ENCODE measurements at regions not wholly inside any gene's neighbourhood (a gene's known extent, or its start where the extent isn't known, plus 50 kb on each side); places are given as distances from the start of the nearest gene placed in this dataset.

DNA sequence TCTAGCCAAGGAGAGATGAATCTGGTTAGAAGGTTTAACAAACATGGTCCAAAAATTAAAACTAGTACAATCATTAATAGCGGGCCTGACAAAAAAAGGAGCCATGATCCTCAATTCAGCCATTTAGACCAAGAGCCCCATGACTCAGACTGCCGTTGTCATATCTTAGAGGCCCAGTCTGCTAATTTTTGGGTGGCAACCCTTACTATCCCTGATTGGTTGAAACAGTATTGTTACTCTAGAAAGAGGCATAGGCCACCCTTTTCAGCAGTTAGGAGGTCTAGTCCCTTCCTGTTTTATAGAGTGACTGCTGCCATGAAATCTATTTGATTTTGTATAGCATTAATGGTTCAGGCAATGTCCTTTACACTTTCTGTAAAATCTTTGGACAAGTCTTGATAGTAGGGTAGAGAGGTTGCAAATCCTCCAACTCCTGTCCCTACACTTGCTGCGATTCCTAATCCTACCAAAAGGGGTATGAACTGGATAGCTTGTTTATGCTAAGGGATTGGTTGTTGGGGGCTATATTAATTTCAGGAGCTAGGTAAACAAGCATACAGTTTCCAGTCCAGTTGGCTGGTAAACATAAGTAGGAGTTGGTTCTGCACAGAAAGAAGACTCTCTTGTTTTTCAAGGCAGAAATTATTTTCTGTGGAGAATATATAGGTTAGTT lies 1056.3 kb upstream of the CNTN5 start (continued):
- no peak for TF ChIP-seq SIRT6 (IDR thresholded peaks at IDR 0.05; ENCODE audit: low read depth, low read length)
- TF ChIP-seq SIX5 (IDR thresholded peaks at IDR 0.05; ENCODE audit: borderline replicate concordance in 1 of 2, insufficient read depth in 1 of 2, low read depth in 1 of 2, low read length in 2 of 2), result no peak
- 0 out of 2 replicates have a peak, but pooled peaks have one; percentile 3 for TF ChIP-seq ZNF584 (CRISPR knock-in tag; IDR thresholded peaks at IDR 0.05; ENCODE audit: low read depth)
- TF ChIP-seq, protein P1, sequence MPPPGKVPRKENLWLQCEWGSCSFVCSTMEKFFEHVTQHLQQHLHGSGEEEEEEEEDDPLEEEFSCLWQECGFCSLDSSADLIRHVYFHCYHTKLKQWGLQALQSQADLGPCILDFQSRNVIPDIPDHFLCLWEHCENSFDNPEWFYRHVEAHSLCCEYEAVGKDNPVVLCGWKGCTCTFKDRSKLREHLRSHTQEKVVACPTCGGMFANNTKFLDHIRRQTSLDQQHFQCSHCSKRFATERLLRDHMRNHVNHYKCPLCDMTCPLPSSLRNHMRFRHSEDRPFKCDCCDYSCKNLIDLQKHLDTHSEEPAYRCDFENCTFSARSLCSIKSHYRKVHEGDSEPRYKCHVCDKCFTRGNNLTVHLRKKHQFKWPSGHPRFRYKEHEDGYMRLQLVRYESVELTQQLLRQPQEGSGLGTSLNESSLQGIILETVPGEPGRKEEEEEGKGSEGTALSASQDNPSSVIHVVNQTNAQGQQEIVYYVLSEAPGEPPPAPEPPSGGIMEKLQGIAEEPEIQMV (tag; conservative IDR thresholded peaks at IDR 0.05; ENCODE audit: low read depth), result peak; percentile 34; the same call in 1 of the 2 replicates
- TF ChIP-seq EHMT2 (IDR thresholded peaks at IDR 0.05), result peak; percentile 16; the same call in 1 of the 2 replicates
- TF ChIP-seq NFRKB (IDR thresholded peaks at IDR 0.05; ENCODE audit: low read depth), result peak; percentile 90
- 0 out of 2 replicates have a peak, but pooled peaks have one; percentile 37 for TF ChIP-seq MAFG (tag; conservative IDR thresholded peaks at IDR 0.05)
- no peak for TF ChIP-seq TAF9B (IDR thresholded peaks at IDR 0.05; ENCODE audit: partially characterized antibody)
- TF ChIP-seq, protein P2, sequence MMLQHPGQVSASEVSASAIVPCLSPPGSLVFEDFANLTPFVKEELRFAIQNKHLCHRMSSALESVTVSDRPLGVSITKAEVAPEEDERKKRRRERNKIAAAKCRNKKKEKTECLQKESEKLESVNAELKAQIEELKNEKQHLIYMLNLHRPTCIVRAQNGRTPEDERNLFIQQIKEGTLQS (IDR thresholded peaks at IDR 0.05), result peak; percentile 79
- TF ChIP-seq, protein P2 (CRISPR knock-in tag; conservative IDR thresholded peaks at IDR 0.05), result no peak
- TF ChIP-seq, protein P3, sequence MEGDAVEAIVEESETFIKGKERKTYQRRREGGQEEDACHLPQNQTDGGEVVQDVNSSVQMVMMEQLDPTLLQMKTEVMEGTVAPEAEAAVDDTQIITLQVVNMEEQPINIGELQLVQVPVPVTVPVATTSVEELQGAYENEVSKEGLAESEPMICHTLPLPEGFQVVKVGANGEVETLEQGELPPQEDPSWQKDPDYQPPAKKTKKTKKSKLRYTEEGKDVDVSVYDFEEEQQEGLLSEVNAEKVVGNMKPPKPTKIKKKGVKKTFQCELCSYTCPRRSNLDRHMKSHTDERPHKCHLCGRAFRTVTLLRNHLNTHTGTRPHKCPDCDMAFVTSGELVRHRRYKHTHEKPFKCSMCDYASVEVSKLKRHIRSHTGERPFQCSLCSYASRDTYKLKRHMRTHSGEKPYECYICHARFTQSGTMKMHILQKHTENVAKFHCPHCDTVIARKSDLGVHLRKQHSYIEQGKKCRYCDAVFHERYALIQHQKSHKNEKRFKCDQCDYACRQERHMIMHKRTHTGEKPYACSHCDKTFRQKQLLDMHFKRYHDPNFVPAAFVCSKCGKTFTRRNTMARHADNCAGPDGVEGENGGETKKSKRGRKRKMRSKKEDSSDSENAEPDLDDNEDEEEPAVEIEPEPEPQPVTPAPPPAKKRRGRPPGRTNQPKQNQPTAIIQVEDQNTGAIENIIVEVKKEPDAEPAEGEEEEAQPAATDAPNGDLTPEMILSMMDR (IDR thresholded peaks at IDR 0.05 in 2 of 3, conservative IDR thresholded peaks at IDR 0.05 in 1 of 3; ENCODE audit: insufficient read depth in 2 of 3, low read depth in 1 of 3, low read length in 3 of 3), result peak in 2 of 3 experiments; percentile 15 to 40; a peak in 3 of 6 replicates
- TF ChIP-seq, protein P4, sequence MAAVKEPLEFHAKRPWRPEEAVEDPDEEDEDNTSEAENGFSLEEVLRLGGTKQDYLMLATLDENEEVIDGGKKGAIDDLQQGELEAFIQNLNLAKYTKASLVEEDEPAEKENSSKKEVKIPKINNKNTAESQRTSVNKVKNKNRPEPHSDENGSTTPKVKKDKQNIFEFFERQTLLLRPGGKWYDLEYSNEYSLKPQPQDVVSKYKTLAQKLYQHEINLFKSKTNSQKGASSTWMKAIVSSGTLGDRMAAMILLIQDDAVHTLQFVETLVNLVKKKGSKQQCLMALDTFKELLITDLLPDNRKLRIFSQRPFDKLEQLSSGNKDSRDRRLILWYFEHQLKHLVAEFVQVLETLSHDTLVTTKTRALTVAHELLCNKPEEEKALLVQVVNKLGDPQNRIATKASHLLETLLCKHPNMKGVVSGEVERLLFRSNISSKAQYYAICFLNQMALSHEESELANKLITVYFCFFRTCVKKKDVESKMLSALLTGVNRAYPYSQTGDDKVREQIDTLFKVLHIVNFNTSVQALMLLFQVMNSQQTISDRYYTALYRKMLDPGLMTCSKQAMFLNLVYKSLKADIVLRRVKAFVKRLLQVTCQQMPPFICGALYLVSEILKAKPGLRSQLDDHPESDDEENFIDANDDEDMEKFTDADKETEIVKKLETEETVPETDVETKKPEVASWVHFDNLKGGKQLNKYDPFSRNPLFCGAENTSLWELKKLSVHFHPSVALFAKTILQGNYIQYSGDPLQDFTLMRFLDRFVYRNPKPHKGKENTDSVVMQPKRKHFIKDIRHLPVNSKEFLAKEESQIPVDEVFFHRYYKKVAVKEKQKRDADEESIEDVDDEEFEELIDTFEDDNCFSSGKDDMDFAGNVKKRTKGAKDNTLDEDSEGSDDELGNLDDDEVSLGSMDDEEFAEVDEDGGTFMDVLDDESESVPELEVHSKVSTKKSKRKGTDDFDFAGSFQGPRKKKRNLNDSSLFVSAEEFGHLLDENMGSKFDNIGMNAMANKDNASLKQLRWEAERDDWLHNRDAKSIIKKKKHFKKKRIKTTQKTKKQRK (IDR thresholded peaks at IDR 0.05; ENCODE audit: borderline replicate concordance, low read depth, low read length), result no peak

All from K562 (cell line).